GM10266 (cell line): ENCODE measurements at regions not wholly inside any gene's neighbourhood (a gene's known extent, or its start where the extent isn't known, plus 50 kb on each side); places are given as distances from the start of the nearest gene placed in this dataset.

Experiments used
- DNase-seq: peaks from one replicate; pipeline ENCODE4 v3.0.0; 2012; ENCODE audit errors: extremely low spot score
- TF ChIP-seq, protein P1 (sequence below): IDR thresholded peaks from 2 replicates; pipeline ENCODE4 v1.5.1; 2012; ENCODE audit warnings: mild to moderate bottlenecking, low read depth; ENCODE audit not compliant: control insufficient read depth, insufficient read depth; ENCODE audit errors: missing control alignments

DNA sequence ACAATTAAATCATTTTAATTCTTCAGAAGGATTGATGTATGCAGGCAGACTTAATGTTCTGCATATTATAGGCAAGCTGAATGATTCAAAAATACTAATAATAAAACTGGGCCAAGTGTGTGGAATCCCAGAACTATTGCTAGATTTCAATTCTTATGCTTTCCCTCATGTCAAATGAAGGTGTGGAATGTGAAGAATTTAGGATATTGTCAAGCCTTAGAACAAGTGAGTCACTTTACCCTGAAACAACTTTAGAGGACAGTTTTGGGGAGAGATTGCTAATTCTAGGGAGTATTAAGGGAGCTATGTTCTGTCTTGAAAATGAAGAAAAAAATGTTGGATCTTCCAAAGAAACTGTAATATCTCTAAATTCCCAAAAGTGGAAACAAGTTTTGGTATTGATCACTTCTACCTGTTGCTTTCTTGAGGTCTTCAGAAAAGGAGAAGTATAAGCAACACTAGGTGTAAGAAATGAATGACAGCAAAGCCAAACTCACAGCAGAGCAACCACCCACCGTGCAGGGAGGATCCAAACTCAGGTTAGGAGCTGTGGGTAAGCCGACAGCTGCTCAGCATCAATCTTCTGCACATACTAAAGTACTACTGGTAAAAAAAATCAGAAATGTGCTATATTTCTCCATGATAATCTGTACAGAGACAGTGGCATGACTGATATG is 818.1 kb downstream of the SLC4A3 start:
- DNase-seq = no peak
- TF ChIP-seq, protein P1, sequence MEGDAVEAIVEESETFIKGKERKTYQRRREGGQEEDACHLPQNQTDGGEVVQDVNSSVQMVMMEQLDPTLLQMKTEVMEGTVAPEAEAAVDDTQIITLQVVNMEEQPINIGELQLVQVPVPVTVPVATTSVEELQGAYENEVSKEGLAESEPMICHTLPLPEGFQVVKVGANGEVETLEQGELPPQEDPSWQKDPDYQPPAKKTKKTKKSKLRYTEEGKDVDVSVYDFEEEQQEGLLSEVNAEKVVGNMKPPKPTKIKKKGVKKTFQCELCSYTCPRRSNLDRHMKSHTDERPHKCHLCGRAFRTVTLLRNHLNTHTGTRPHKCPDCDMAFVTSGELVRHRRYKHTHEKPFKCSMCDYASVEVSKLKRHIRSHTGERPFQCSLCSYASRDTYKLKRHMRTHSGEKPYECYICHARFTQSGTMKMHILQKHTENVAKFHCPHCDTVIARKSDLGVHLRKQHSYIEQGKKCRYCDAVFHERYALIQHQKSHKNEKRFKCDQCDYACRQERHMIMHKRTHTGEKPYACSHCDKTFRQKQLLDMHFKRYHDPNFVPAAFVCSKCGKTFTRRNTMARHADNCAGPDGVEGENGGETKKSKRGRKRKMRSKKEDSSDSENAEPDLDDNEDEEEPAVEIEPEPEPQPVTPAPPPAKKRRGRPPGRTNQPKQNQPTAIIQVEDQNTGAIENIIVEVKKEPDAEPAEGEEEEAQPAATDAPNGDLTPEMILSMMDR = no peak

DNA sequence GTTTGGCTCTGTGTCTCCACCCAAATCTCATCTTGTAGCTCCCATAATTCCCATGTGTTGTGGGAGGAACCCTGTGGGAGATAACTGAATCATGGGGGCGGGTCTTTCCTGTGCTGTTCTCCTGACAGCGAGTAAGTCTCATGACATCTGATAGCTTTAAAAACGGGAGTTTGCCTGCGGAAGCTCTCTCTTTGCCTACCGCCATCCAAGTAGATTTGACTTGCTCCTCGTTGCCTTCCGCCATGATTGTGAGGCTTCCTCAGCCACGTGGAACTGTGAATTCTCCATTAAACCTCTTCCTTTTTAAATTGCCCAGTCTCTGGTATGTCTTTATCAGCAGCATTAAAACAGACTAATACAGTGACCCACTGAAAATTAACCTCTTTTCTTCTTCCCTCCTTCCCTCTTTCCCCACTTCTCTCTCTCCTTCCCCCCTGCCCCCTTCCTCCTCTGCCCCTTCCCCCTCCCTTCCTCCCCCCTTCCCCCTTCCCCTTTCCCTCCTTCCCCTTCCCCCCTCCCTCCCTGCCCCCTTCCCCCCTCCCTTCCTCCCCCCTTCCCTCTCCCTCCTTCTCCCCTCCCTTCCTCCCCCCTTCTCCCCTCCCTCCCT is 818.8 kb downstream of the SLC4A3 start:
- DNase-seq = no peak
- TF ChIP-seq, protein P1 = no peak

DNA sequence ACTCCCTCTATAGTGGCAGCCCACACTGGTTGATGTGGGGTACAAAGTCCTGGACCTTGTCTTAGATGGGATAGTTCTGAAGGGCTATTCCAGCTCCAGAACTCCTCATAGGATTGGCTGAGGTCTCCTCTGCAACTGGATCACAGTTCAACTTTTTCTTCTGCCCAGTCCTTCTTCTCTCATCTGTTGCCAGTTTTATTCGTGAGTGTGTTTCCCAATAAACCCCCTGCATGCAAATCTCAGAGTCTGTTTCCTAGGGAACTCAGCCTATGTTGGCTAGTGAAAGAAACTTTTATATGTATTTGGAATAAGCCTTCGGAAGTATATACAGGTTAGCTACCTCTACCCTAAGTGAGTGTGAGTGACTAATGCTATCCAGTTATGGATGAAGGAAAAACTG is 823.4 kb downstream of the SLC4A3 start:
- TF ChIP-seq, protein P1 = no peak
- no peak for DNase-seq

DNA sequence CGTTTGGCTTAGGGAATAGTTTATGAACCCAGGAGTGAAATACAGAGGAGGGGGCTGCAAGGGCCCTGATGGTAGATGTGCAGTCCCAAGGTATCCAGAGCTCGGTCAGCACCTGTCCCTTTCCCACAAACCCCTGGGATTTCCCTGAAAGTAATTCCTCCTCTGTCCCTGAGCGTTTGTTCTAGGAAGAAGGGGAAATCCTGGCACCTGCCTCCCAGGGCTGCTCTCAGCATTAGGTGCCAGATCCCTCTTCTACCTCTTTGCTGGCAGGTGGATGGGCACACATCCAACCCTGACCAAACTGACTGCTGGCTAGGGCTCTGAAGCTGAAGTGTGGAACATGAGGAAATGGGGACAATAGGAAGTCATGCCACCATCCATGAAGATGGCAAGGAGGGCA is 824.0 kb downstream of the SLC4A3 start:
- DNase-seq = no peak
- TF ChIP-seq, protein P1 = no peak

DNA sequence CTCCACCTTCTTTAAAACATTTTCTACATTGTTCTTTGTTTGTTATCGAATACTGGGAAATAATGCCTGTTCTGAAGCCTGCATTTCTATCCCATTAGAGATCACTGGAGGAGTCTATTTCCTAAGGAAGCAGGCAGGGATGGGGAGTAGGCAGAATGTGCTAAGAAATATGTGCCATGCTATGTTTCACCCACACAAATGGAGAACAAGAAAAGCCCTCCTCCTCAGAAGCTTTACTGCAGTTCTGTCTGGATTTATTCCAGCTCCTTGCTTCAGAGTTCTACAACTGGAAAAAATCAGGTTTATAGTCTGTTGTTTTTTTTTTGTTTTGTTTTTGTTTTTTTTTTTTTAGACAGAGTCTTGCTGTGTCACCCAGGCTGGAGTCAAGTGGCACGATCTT is 825.1 kb downstream of the SLC4A3 start:
- no peak for DNase-seq
- TF ChIP-seq, protein P1 = no peak

DNA sequence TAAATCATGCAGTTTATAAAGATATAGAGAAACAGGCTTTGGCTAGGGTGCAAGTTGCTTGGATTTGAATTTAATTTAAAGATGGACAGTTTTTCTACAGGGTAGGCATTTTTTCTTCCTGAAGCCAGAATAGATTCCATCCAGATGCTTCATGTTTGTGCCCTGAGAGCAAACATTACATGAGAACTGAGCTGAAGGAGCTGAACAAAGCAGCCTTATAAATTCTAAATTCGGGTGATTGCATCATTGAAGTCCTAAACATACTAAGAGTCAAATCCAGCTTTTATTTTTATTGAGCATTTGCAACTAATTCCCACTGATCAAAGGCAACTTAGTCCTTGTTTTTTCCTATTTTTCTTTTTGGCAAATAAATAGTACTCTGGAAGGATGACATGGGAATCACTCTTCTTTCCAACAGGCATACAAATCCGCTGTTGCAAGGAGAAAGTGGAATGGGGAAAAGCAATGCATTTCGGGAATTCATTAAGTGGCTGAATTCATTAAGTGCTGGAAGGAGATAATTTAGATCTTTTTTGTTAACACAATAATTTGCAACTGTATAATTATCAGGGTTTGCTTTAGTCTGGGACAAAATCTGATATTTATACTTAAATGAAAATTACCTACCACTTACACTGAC is 828.0 kb downstream of the SLC4A3 start:
- DNase-seq = no peak
- TF ChIP-seq, protein P1 = no peak

DNA sequence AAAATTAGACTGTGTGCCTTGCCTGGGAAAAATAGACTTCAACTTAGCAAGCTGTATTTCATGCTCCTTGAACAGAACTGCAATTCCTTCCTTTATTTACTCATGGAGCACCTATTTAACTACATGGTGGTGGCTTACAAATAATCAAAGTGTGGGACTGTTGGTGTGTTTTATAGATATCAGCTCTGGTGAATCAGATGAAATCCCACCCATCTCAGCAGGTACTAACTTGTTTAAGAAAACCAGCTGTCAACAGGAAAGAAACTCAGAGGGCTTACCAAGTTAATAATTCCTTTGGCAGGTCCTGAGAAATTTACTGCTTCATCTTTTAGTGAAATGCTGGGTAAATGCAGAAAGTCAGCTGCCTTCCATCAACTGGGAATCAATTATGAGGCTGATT is 830.6 kb downstream of the SLC4A3 start:
- TF ChIP-seq, protein P1 = no peak
- DNase-seq = no peak
